HUDEP-2 (cell line): ENCODE measurements at regions not wholly inside any gene's neighbourhood (a gene's known extent, or its start where the extent isn't known, plus 50 kb on each side); places are given as distances from the start of the nearest gene placed in this dataset.
A peak's percentile ranks its signal among the peaks of the same experiment; 100 is the strongest.

Experiments used
- DNase-seq, 76 experiments: peaks; one replicate each; lab custom pipeline; 2025; ENCODE audit not compliant: unreplicated experiment in 76 of 76; lab: John Stamatoyannopoulos, UW

GRCh38 chr2:149735237-149735958 is 147.8 kb upstream of the MMADHC start:
- no peak for DNase-seq

GRCh38 chr2:149733936-149734685 is 146.5 kb upstream of the MMADHC start:
- DNase-seq, result no peak

DNA sequence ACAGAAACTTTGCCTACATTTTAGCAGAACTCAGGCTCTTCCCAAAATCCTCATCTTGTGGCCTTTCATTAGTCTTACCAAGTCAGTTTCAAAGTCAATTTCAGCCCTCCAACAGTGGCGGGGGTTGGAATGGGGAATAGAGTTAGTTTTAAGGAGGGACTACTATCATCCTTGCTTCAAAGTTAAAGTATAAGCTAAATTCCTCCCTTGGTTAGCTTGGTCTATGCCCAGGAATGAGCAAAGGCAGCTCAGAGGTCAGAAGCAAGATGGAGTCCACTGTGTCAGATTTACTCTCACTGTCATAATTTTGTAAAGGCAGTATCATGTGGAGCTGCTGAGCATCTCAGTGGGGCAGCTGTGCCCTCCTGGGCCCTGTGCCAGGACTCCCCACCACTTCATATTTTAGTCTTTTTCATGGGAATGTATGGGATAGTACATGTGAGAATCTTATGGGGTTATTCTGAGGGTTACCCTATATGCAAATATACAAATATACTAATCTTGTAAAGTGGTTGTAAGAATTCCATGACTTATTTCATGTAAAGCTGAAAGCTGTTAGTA is 145.2 kb upstream of the MMADHC start:
- DNase-seq, result no peak

GRCh38 chr2:149732001-149732685 is 144.6 kb upstream of the MMADHC start:
- no peak for DNase-seq

DNA sequence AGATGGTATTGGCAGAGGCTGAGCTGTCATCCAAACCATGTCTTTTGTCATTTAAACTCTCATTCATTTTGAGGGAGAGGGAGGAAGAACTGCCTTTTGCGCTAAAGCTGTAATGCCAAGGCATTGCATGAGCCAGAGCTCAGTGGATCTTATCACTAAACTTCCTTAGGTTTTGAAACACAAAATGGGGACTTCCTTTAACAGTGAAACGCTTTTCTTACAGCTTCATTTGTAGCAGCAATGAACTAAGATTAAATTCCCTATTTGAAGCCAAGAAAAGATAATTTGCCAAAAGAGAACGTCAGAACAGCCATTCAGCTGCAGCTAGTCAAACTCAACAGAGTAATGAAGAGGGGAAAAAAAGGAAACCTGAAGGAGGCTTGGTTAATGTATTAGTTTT is 143.5 kb upstream of the MMADHC start:
- DNase-seq, result no peak

GRCh38 chr2:149729586-149729985 is 142.0 kb upstream of the MMADHC start:
- no peak for DNase-seq

DNA sequence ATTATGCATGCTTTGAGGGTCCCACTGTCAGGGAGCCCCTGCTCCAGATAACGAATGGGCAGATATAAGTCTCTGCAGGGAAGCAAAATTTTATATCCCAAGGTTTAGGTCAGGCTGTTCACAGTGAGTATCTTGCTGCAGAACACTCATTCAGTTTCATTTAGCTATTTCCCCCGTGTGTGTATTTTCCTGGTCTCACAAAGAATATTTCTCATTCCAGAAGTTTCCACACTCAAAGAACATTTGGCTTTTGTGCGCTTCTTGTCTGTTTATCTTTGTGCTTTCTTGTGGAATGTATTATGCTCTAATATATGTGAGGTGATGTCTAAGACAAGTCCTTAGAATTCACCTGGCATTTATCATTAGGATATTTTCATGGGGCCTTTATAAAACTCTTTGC is 140.4 kb upstream of the MMADHC start:
- DNase-seq, result no peak

GRCh38 chr2:149725234-149725633 is 137.7 kb upstream of the MMADHC start:
- DNase-seq, result no peak

GRCh38 chr2:149724091-149724490 is 136.5 kb upstream of the MMADHC start:
- DNase-seq, result no peak

DNA sequence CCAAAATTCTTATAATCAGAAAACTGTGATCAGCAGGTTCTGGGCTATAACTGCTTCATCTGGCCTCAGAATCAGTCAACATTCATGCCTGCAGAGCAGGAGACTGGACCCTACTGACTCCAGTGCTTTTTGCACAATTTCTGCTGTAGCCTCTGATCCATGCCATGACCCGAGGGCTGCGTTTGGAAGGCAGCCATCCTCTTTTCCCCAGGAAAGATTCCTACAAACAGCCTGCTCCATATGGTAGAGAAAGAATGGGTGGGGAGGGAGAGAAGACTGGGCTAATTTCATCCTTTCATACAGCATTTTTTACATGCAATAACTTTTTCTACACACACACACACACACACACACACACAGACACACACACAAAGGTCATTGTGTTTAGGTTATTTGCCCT is 133.0 kb upstream of the MMADHC start:
- DNase-seq, result no peak

DNA sequence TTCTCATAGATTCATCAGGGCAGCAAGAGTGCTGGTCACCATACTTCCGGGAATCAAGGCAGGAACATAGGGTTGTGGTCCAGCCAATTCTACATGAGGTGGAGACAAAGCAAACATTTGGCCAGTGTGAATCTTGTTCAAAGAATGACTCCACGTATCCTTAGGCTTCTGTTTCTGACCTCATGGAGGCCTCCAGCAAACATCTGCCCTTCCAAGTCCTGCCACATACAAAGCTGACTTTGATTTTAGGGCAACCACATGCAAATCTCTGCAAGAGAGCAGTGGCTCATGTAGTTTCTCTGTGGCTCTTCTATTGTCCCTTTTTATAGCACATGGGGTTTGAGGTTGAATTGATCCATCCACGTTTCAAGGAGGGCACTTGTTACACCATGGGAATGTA is 132.1 kb upstream of the MMADHC start:
- DNase-seq, result no peak

DNA sequence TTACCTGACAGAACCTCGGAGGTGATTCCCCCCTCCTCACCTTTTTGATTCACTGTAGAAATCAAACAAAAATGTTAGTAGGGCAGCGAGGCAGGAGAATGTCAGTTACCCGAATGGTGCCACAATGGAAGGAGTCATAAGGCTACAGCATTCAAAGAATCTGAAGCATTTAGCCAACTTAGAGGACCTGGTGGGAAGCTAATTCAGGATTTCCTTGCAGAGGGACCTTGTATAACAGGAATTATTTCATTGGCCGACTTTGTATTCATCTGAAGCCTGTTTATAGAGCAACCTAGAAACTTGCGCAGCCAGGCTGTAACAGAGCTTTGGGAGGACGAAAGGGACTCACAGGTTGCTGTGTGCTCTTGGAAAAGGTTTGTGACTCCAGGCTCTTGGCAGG is 129.1 kb upstream of the MMADHC start:
- DNase-seq, result no peak

DNA sequence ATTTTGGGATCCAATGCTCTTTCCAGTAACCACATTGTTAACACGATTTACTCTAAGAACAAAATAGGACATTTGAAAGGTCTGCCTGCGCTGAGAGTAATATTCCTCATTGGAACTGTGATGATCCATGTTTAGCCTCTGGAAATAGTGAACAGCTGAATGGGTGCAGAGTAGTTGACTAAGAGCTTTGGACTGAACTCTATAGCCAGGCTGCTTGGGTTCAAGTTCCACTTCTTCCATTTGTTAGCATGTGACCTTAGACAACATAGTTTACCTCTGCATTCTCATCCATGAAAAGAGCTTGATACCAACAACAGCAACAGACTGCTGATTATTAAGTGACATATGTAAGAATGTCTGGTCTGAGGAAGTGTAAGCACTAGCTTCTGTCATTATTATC is 128.3 kb upstream of the MMADHC start:
- DNase-seq, result no peak

GRCh38 chr2:149715005-149715592 is 127.5 kb upstream of the MMADHC start:
- DNase-seq, result peak in 7 of 76 experiments; percentile 1 to 16 (median 4)

DNA sequence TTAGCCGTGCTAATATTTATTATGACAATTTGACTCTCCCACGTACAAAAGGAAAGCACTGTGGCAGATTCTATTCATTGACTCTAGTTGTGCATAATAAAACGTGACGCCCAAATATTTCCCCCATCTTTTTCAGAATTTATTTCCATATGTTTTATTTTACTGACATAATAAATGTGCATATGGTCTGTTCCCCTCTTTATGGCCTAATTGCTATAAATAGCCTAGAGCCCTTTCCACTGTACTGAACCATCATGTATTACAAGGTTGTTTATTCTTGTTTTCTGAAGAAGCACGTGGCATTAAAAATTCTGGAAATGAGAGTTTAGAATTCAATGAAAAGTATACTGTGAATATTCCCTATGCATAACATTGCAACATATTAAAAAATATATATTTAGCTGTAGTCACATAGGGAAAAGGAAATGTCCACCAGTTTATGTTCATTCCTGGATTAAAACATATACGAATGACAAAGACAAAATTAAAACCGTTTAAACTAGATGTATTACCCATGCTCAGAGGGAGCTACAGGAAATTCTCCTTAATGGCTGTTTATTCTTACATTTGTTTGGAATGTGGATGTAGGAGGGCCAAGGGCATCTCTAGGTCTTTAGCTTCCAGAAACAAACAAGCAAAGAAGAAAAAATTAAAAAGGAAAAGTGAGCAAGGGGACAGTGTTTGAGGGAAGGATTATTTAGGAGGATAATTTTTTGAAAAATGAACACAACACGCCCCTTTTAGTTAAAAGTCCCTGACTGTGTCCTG is 122.1 kb upstream of the MMADHC start:
- DNase-seq, result no peak

DNA sequence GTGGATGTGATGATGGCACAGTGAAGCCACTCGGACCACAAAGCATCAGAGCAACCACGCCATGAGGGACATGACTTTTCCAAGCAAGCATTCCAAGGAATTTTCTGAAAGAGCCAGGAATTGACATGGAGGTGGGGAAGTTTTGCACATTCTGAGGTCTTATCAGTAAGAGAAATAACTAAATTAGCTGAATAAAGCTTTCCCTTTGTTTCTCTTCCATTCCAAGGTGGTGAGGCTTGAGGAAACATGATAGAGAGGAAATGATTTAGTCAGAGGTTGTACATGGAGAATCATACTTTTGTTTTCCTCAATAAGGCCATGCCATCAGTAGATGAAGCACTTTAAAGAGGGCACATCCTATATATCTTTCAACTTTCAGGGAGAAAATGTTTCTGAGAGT is 115.7 kb upstream of the MMADHC start:
- no peak for DNase-seq

DNA sequence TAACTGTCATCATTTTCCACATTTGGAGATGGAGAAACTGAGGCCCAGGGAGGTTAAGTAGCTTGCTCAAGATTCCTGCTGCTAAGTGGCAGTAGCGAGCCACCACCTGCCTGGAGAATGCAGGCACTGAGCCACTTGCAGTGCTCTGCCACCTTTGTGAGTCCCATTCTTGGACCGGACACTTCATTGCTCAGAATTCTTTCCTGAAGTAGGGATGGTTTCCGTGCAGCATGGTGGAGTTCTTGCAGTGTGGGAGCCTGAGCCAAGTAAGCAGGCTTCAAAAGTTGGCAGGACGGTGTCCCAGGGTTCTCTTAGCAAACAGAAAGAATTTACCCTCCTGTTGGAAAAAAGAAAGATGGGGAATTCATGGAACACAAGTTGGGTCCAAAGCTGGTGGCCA is 115.0 kb upstream of the MMADHC start:
- DNase-seq, result no peak

DNA sequence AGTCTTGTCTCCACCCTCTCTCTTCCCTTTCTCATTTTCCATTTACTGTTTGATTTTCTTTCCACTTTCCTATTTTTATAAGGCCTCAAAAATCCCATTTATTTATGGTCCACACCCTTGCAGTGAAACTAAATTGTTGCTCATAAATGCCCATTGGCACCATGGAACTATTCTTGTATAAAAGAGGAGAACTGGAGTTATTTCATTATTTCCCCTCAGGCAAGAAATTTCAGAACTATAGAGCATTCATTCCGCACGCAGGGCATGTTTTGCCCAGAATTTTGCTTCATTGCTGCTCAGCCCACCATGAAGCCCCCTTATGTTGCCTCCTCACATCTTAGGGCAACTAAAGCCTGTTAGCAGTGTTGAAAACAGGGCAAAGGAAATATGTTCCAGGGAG is 113.7 kb upstream of the MMADHC start:
- DNase-seq, result no peak

DNA sequence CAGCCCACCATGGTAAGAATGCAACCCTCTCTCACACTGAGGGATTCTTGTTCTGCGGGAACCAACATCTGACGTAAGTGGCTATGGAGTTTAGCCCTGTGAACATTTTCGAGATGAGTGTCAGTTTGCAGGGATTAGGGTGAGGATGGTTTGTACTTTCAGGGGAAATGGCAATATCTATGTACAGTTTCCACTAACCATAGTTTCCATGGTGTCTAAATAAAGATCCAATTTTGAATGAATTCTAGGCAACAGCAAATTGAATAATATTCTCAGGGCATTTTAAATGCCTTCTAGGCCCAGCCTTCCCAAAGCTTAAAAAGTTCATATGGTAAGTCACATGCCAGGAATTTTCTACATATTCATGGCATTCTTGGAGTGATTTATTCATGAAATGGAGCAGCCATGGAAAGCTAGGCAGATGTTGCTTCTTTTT is 105.4 kb upstream of the MMADHC start:
- DNase-seq, result no peak

DNA sequence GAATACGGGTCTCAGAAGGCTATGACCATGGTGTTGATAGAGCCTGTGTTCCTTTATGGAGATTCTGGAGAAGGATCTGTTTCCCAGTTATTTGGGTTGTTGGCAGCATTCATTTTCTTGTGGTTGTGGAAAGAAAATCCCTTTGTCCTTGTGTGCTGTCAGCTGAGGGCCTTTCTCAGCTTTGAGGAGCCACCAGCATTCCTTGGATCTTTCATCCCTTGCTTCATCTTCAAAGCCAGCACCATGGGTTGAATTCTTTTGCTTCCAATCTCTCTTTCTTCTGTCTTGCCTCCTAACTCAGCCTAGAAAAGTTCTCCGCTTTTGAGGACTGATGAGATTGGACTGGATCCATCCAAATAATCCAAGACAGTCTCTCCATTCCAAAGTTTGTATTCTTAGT is 103.2 kb upstream of the MMADHC start:
- DNase-seq, result no peak
